ENCODE measurements at regions not wholly inside any gene's neighbourhood (a gene's known extent, or its start where the extent isn't known, plus 50 kb on each side); places are given as distances from the start of the nearest gene placed in this dataset.

GRCh38 chr3:30141927-30142326 lies 464.5 kb upstream of the TGFBR2 start:
- H3K27ac ChIP-seq = no peak overlapping the region
- TF ChIP-seq ZFX (IDR thresholded peaks at IDR 0.05) (no peak), CTCF (conservative IDR thresholded peaks at IDR 0.05) (no peak)

- TF ChIP-seq CTCF (conservative IDR thresholded peaks at IDR 0.05) (no peak), ZFX (IDR thresholded peaks at IDR 0.05) (no peak)
- no peak overlapping the region for H3K27ac ChIP-seq
These were observed 463.5 kb upstream of the TGFBR2 start for GRCh38 chr3:30142946-30143345.

- TF ChIP-seq CTCF (conservative IDR thresholded peaks at IDR 0.05) (no peak), ZFX (IDR thresholded peaks at IDR 0.05) (no peak)
- no peak overlapping the region for H3K27ac ChIP-seq
These were observed 461.1 kb upstream of the TGFBR2 start for GRCh38 chr3:30145281-30145680.

GRCh38 chr3:30146978-30147377 lies 459.4 kb upstream of the TGFBR2 start:
- no peak overlapping the region for H3K27ac ChIP-seq
- no peak for TF ChIP-seq CTCF (conservative IDR thresholded peaks at IDR 0.05)
- no peak for TF ChIP-seq ZFX (IDR thresholded peaks at IDR 0.05)

- no peak for TF ChIP-seq ZFX (IDR thresholded peaks at IDR 0.05)
- no peak for TF ChIP-seq CTCF (conservative IDR thresholded peaks at IDR 0.05)
- H3K27ac ChIP-seq = no peak overlapping the region
These were observed 451.5 kb upstream of the TGFBR2 start for GRCh38 chr3:30154853-30155252.

- no peak for TF ChIP-seq ZFX (IDR thresholded peaks at IDR 0.05)
- TF ChIP-seq CTCF (conservative IDR thresholded peaks at IDR 0.05) = no peak
- H3K27ac ChIP-seq = no peak overlapping the region
These were observed 450.6 kb upstream of the TGFBR2 start for GRCh38 chr3:30155755-30156154.

- H3K27ac ChIP-seq = no peak overlapping the region
- no peak for TF ChIP-seq ZFX (IDR thresholded peaks at IDR 0.05)
- TF ChIP-seq CTCF (conservative IDR thresholded peaks at IDR 0.05) = no peak
These were observed 449.6 kb upstream of the TGFBR2 start for GRCh38 chr3:30156586-30157498.
